Brain microvascular endothelial cell (primary cell): ENCODE measurements at regions not wholly inside any gene's neighbourhood (a gene's known extent, or its start where the extent isn't known, plus 50 kb on each side); places are given as distances from the start of the nearest gene placed in this dataset.

Experiments used
- DNase-seq: peaks from one replicate; pipeline ENCODE4 v3.0.0-alpha.2; 2020
- H3K27ac ChIP-seq: fragments of 250-450 bp; sonication (Bioruptor Pico); 2 replicates; pipeline ENCODE4 v1.5.1; 2020; ENCODE audit warnings: mild to moderate bottlenecking, moderate library complexity
- H3K27me3 ChIP-seq: fragments of 250-450 bp; sonication (Bioruptor Pico); replicated peaks from 2 replicates; pipeline ENCODE4 v1.5.1; 2020; ENCODE audit warnings: mild to moderate bottlenecking
- H3K36me3 ChIP-seq: fragments of 250-450 bp; sonication (Bioruptor Pico); replicated peaks from 2 replicates; pipeline ENCODE4 v1.5.1; 2020; ENCODE audit warnings: mild to moderate bottlenecking
- H3K4me3 ChIP-seq: 2 replicates; pipeline ENCODE4 v1.5.1; 2011; ENCODE audit warnings: low read depth, mild to moderate bottlenecking, control low read depth, low read length, moderate library complexity
- in situ Hi-C: cut with HindIII; loops from 2 replicates; pipeline ENCODE4 v1.10.0; 2017; ENCODE audit warnings: low sequenced_read_pairs, low pct_ligation_motif_present
- TF ChIP-seq, protein P1 (sequence below): IDR thresholded peaks from 2 replicates; pipeline ENCODE4 v1.5.1; 2011; ENCODE audit warnings: low read depth, mild to moderate bottlenecking, moderate library complexity, low read length, control low read depth, inconsistent platforms; ENCODE audit errors: missing control alignments

DNA sequence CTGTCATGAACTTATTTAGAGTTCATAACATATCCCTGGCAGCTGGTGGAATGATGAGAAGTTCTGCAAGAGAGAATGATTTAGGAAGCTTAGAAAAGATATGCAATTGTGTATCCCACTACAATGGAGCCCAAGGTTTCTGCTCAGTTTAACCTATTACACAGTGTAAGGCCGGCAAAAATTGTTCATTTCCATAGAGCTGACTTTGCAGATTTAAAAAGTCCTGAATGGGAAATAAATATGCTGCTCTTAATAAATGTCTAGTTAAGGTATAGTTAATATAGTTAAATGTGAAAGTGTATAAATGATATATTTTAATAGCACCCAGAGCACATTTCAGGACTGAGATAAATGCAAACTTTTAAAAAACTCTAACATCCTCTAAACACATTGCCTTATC lies 149.9 kb downstream of the EVX1 start:
- Histone ChIP-seq H3K27ac (no peak overlapping the region), H3K36me3 (no peaks in the 10 kb centered on the region), H3K27me3 (no peaks in the 10 kb centered on the region), H3K4me3 (no peak overlapping the region)
- DNase-seq: no peak
- TF ChIP-seq, protein P1, sequence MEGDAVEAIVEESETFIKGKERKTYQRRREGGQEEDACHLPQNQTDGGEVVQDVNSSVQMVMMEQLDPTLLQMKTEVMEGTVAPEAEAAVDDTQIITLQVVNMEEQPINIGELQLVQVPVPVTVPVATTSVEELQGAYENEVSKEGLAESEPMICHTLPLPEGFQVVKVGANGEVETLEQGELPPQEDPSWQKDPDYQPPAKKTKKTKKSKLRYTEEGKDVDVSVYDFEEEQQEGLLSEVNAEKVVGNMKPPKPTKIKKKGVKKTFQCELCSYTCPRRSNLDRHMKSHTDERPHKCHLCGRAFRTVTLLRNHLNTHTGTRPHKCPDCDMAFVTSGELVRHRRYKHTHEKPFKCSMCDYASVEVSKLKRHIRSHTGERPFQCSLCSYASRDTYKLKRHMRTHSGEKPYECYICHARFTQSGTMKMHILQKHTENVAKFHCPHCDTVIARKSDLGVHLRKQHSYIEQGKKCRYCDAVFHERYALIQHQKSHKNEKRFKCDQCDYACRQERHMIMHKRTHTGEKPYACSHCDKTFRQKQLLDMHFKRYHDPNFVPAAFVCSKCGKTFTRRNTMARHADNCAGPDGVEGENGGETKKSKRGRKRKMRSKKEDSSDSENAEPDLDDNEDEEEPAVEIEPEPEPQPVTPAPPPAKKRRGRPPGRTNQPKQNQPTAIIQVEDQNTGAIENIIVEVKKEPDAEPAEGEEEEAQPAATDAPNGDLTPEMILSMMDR: no peak
- in situ Hi-C loops: no loop called here

- Histone ChIP-seq H3K4me3 (no peak overlapping the region), H3K36me3 (no peaks in the 10 kb centered on the region), H3K27me3 (no peaks in the 10 kb centered on the region), H3K27ac (no peak overlapping the region)
- in situ Hi-C loops: no loop called here
- TF ChIP-seq, protein P1: no peak
- DNase-seq: no peak
Observed at GRCh38 chr7:27394871-27395270, 152.3 kb downstream of the EVX1 start.

- TF ChIP-seq, protein P1: no peak
- H3K27ac ChIP-seq: no peak overlapping the region
- in situ Hi-C loops: no loop called here
- no peaks in the 10 kb centered on the region for H3K27me3 ChIP-seq
- H3K4me3 ChIP-seq: no peak overlapping the region
- no peaks in the 10 kb centered on the region for H3K36me3 ChIP-seq
- no peak for DNase-seq
Observed at GRCh38 chr7:27395626-27396025, 153.0 kb downstream of the EVX1 start.

- in situ Hi-C loops: no loop called here
- TF ChIP-seq, protein P1: no peak
- no peak overlapping the region for H3K27ac ChIP-seq
Observed at GRCh38 chr7:27397503-27397902, 154.9 kb downstream of the EVX1 start.

GRCh38 chr7:27398851-27399250 lies 156.2 kb downstream of the EVX1 start:
- TF ChIP-seq, protein P1: no peak
- no peak for DNase-seq
- no peaks in the 10 kb centered on the region for H3K27me3 ChIP-seq
- in situ Hi-C loops: no loop called here
- no peak overlapping the region for H3K27ac ChIP-seq
- no peaks in the 10 kb centered on the region for H3K36me3 ChIP-seq
- no peak overlapping the region for H3K4me3 ChIP-seq

More at GRCh38 chr7:27397503-27397902, 154.9 kb downstream of the EVX1 start:
- Histone ChIP-seq H3K4me3 (no peak overlapping the region), H3K36me3 (no peaks in the 10 kb centered on the region), H3K27me3 (no peaks in the 10 kb centered on the region)
- no peak for DNase-seq

- no peak for DNase-seq
Observed at GRCh38 chr7:27399791-27400567, 157.4 kb downstream of the EVX1 start.

More at GRCh38 chr7:27399791-27400567, 157.4 kb downstream of the EVX1 start:
- Histone ChIP-seq H3K36me3 (no peaks in the 10 kb centered on the region), H3K27ac (no peak overlapping the region), H3K27me3 (no peaks in the 10 kb centered on the region), H3K4me3 (no peak overlapping the region)
- TF ChIP-seq, protein P1: no peak
- in situ Hi-C loops: no loop called here
